K562 (cell line): ENCODE measurements at regions not wholly inside any gene's neighbourhood (a gene's known extent, or its start where the extent isn't known, plus 50 kb on each side); places are given as distances from the start of the nearest gene placed in this dataset.

Source experiments
- ATAC-seq: fragments of 200-7000 bp; cut with Tn5 transposase; 3 replicates; pipeline ENCODE4 v1.9.1; 2020; ENCODE audit warnings: moderate library complexity
- BruUV-seq: library from RNA; stranded (reverse); fragments of 400-500 nt; replicated peaks from 2 replicates; lab custom pipeline; 2021; lab: Mats Ljungman, UMichigan
- CTCF ChIA-PET: fragments of 300-600 bp; formaldehyde crosslinking; extraction: SDS; loops from one replicate; lab custom pipeline; 2021; ENCODE audit warnings: low intra/inter-chr PET ratio; lab: Yijun Ruan, JAX
- POLR2A ChIA-PET: fragments of 300-600, 350-650 bp; sonication (Branson Sonifier 250); formaldehyde crosslinking; extraction: SDS; loops from one replicate; lab custom pipeline; 2021; ENCODE audit warnings: antibody characterized with exemption, inconsistent platforms; lab: Yijun Ruan, JAX
- DNase-seq, 4 experiments: peaks; one replicate each; pipeline versions ENCODE4 v3.0.0 to v3.0.0-alpha.2; 2011 to 2018; ENCODE audit warnings: low spot score in 3 of 4, mixed read lengths in 3 of 4; ENCODE audit errors: extremely low read depth in 1 of 4
- FAIRE-seq: peaks from 2 replicates; lab custom pipeline; 2011; peaks lifted over from hg19 to GRCh38; lab: Jason Lieb, UNC
- H2AFZ ChIP-seq: 2 replicates; pipeline ENCODE4 v1.6.0; 2011; ENCODE audit warnings: low read depth, low read length, control low read depth, inconsistent platforms
- H3K27ac ChIP-seq: fragments of 200-600 bp; 3 replicates; pipeline ENCODE4 v1.8.0; 2011; ENCODE audit warnings: low read depth, mild to moderate bottlenecking, control low read depth, inconsistent platforms, low read length, moderate library complexity, mixed read lengths; ENCODE audit errors: extremely low read depth
- H3K27me3 ChIP-seq, 2 experiments: fragments of 300-600 bp in 1 of 2; 2 replicates in 1 of 2; 3 replicates in 1 of 2; pipeline versions ENCODE4 v1.6.0 to v1.8.0; 2011; ENCODE audit warnings: inconsistent platforms in 2 of 2, low read length in 2 of 2, mild to moderate bottlenecking in 1 of 2, mixed read lengths in 1 of 2, moderate library complexity in 1 of 2; ENCODE audit not compliant: control insufficient read depth in 2 of 2, insufficient read depth in 2 of 2
- H3K36me3 ChIP-seq: fragments of 300-600 bp; 3 replicates; pipeline ENCODE4 v1.8.0; 2011; ENCODE audit warnings: mild to moderate bottlenecking, low read length, inconsistent platforms; ENCODE audit not compliant: control insufficient read depth, insufficient read depth
- H3K4me1 ChIP-seq, 2 experiments: fragments of 200-600 bp in 1 of 2; replicated peaks in 1 of 2; 2 replicates in 1 of 2; 3 replicates in 1 of 2; pipeline versions ENCODE4 v1.5.1 to v1.8.0; 2011; ENCODE audit warnings: inconsistent platforms in 2 of 2, low read length in 2 of 2, mild to moderate bottlenecking in 1 of 2, mixed read lengths in 1 of 2, moderate library complexity in 1 of 2; ENCODE audit not compliant: control insufficient read depth in 2 of 2, insufficient read depth in 2 of 2
- H3K4me2 ChIP-seq: 2 replicates; pipeline ENCODE4 v1.6.1; 2011; ENCODE audit warnings: low read length, control low read depth, inconsistent platforms, mixed read lengths; ENCODE audit not compliant: insufficient read depth
- H3K4me3 ChIP-seq: fragments of 200-600 bp; sonication (generic), shearing (Covaris generic); 2 replicates; pipeline ENCODE4 v1.5.1; 2016; ENCODE audit warnings: control low read depth, inconsistent platforms
- H3K79me2 ChIP-seq: fragments of 200-600 bp; 3 replicates; pipeline ENCODE4 v1.8.0; 2011; ENCODE audit warnings: low read length, inconsistent platforms; ENCODE audit not compliant: control insufficient read depth, insufficient read depth
- H3K9ac ChIP-seq, 2 experiments: 2 replicates each; pipeline versions ENCODE4 v1.6.0 to v1.6.1; 2011; ENCODE audit warnings: low read depth in 2 of 2, low read length in 2 of 2, control low read depth in 1 of 2, inconsistent platforms in 1 of 2, mild to moderate bottlenecking in 1 of 2, mixed read lengths in 1 of 2; ENCODE audit not compliant: insufficient read depth in 1 of 2
- H3K9me1 ChIP-seq: one replicate; pipeline ENCODE4 v1.6.0; 2011; ENCODE audit warnings: inconsistent platforms, mild to moderate bottlenecking, low read length, moderate library complexity; ENCODE audit not compliant: control insufficient read depth, insufficient read depth
- H3K9me3 ChIP-seq: replicated peaks from 2 replicates; pipeline ENCODE4 v1.5.1; 2011; ENCODE audit warnings: low read depth, low read length, inconsistent platforms; ENCODE audit not compliant: control insufficient read depth, insufficient read depth
- H4K20me1 ChIP-seq: replicated peaks from 2 replicates; pipeline ENCODE4 v1.6.1; 2011; ENCODE audit warnings: low read length, inconsistent platforms, mixed read lengths; ENCODE audit not compliant: control insufficient read depth, insufficient read depth
- ASH1L ChIP-seq: fragments of 450-650 bp; IDR thresholded peaks from 2 replicates; pipeline ENCODE4 v1.6.1; 2018; ENCODE audit warnings: borderline replicate concordance, mild to moderate bottlenecking, low read depth; ENCODE audit not compliant: partially characterized antibody
- CGGBP1 ChIP-seq: fragments of 250-450 bp; sonication (Bioruptor Pico); IDR thresholded peaks from 2 replicates; pipeline ENCODE4 v1.9.0; 2021; ENCODE audit warnings: mild to moderate bottlenecking
- CSDE1 ChIP-seq, 2 experiments: fragments of 450-650 bp; IDR thresholded peaks; 2 replicates each; pipeline ENCODE4 v1.6.1; 2016; ENCODE audit warnings: mild to moderate bottlenecking in 1 of 2
- GATA2 ChIP-seq: sonication (generic); formaldehyde crosslinking; IDR thresholded peaks from 2 replicates; pipeline ENCODE4 v1.4.0; 2020; ENCODE audit warnings: mild to moderate bottlenecking, missing genetic modification reagents
- MEF2D ChIP-seq: conservative IDR thresholded peaks from 2 replicates; pipeline ENCODE4 v1.6.1; 2016; ENCODE audit warnings: low read depth, missing genetic modification characterization, missing compliant biosample characterization
- NONO ChIP-seq, 2 experiments: fragments of 200-400 bp in 1 of 2; fragments of 450-650 bp in 1 of 2; formaldehyde crosslinking in 1 of 2; IDR thresholded peaks; 2 replicates each; pipeline ENCODE4 v1.6.1; 2017; ENCODE audit warnings: low read depth in 2 of 2, mild to moderate bottlenecking in 2 of 2, moderate library complexity in 2 of 2, low read length in 1 of 2
- PPARD ChIP-seq: fragments of 250-450 bp; sonication (Bioruptor Pico); IDR thresholded peaks from 2 replicates; pipeline ENCODE4 v1.8.0; 2022; ENCODE audit warnings: inconsistent platforms, mild to moderate bottlenecking, moderate library complexity
- RBBP5 ChIP-seq: fragments of 200-600 bp; sonication (generic); IDR thresholded peaks from 2 replicates; pipeline ENCODE4 v1.6.1; 2012; ENCODE audit warnings: borderline replicate concordance, mild to moderate bottlenecking, low read length, control low read depth, inconsistent platforms; ENCODE audit not compliant: insufficient read depth, poor library complexity, severe bottlenecking
- SMARCE1 ChIP-seq: fragments of 450-650 bp; IDR thresholded peaks from 2 replicates; pipeline ENCODE4 v1.7.1; 2016; ENCODE audit warnings: mild to moderate bottlenecking
- XRCC4 ChIP-seq: IDR thresholded peaks from one replicate; pipeline ENCODE4 v1.6.1; 2011; ENCODE audit not compliant: insufficient read depth, insufficient read length; ENCODE audit errors: extremely low read depth
- WGBS: fragments of 100-300 bp; shearing (Covaris generic); methylation state at CpG from one replicate; pipeline ENCODE4 v1.1.6; 2016; ENCODE audit warnings: low coverage, mixed read lengths; ENCODE audit not compliant: insufficient coverage; ENCODE audit errors: missing lambda C conversion rate; 5-methylcytosine and 5-hydroxymethylcytosine counted together
- in situ Hi-C: fragments of 300-500 bp; cut with MboI; formaldehyde crosslinking; loops from 4 replicates; pipeline ENCODE4 v1.15.0; 2018; ENCODE audit warnings: inconsistent platforms, mixed read lengths
- intact Hi-C: fragments of 100-400 bp; cut with micrococcal nuclease; formaldehyde crosslinking; loops from 2 replicates; pipeline ENCODE4 v1.14.2; 2022

- TF ChIP-seq CGGBP1, result no peak
These were observed 477.9 kb downstream of the ICE1 start (continued) for GRCh38 chr5:5900350-5900749.

- Histone ChIP-seq H3K27ac (no peak overlapping the region), H3K9me3 (no peaks in the 10 kb centered on the region), H4K20me1 (no peaks in the 10 kb centered on the region), H3K79me2 (no peaks in the 10 kb centered on the region), H3K9ac (no peak overlapping the region), H3K36me3 (no peaks in the 10 kb centered on the region), H3K4me3 (no peak overlapping the region), H3K9me1 (no peaks in the 10 kb centered on the region), H3K4me1 (no peaks in the 10 kb centered on the region), H3K27me3 (no peaks in the 10 kb centered on the region), H2AFZ (no peak overlapping the region), H3K4me2 (no peak overlapping the region)
- WGBS, result 0% methylated on average over 3 of the region's 3 CpGs
- ATAC-seq, result no peak
- intact Hi-C loops (no loop called here), in situ Hi-C loops (no loop called here)
- BruUV-seq, result no TSS peak
- ChIA-PET POLR2A (no interaction called here), CTCF (no interaction called here)
- DNase-seq, result no peak
- TF ChIP-seq RBBP5, result no peak
- TF ChIP-seq GATA2 (CRISPR knock-in tag), result no peak
- FAIRE-seq, result no peak
These were observed 477.2 kb downstream of the ICE1 start for GRCh38 chr5:5899716-5900115.

GRCh38 chr5:5888284-5888683 is 465.8 kb downstream of the ICE1 start:
- in situ Hi-C loops, result no loop called here
- WGBS, result 0% methylated on average over 1 of the region's 1 CpG
- peaks cover 0 to 7% of the 10 kb centered on the region in 2 experiments; a peak in 2 of 5 replicates for H3K4me1 ChIP-seq

More at GRCh38 chr5:5888284-5888683, 465.8 kb downstream of the ICE1 start:
- no peak overlapping the region for H3K4me3 ChIP-seq
- ATAC-seq (no peak), DNase-seq (no peak), FAIRE-seq (no peak)
- peaks cover 0 to under 1% of the 10 kb centered on the region in 2 experiments; a peak in 2 of 5 replicates for H3K27me3 ChIP-seq
- no peaks in the 10 kb centered on the region for H3K9me3 ChIP-seq
- TF ChIP-seq XRCC4, result no peak
- no peak for TF ChIP-seq NONO (IDR thresholded peaks at IDR 0.05; ENCODE audit: low read depth in 2 of 2, low read length in 1 of 2)
- no peak for TF ChIP-seq SMARCE1
- TF ChIP-seq PPARD, result no peak
- no peak for TF ChIP-seq MEF2D
- TF ChIP-seq CSDE1 (IDR thresholded peaks at IDR 0.05), result no peak
- TF ChIP-seq ASH1L, result no peak
- intact Hi-C loops, result loop anchor here (5.0 kb wide), 2 partner anchors 396 to 689 kb away; no protein-coding TSS in a partner anchor
- 0 out of 2 replicates have a peak, but pooled peaks cover 3% of the 10 kb centered on the region for H4K20me1 ChIP-seq
- H3K9me1 ChIP-seq, result no peaks in the 10 kb centered on the region
- no peak overlapping the region for H3K27ac ChIP-seq
- H3K36me3 ChIP-seq, result no peaks in the 10 kb centered on the region
- no peaks in the 10 kb centered on the region for H3K79me2 ChIP-seq
- no peak overlapping the region for H3K4me2 ChIP-seq
- no peak overlapping the region for H3K9ac ChIP-seq
- no peak overlapping the region for H2AFZ ChIP-seq
- POLR2A ChIA-PET, result no interaction called here
- no TSS peak for BruUV-seq
- CTCF ChIA-PET, result no interaction called here
